Stimulated activated CD8-positive, alpha-beta memory T cell treated with anti-CD3 and anti-CD28 coated beads, Interleukin-15, amount 100 ng/mL, for 48 hours (primary cell): ENCODE measurements at regions not wholly inside any gene's neighbourhood (a gene's known extent, or its start where the extent isn't known, plus 50 kb on each side); places are given as distances from the start of the nearest gene placed in this dataset.
"Not testable (repeated sequence)": the region's sequence is repeated elsewhere in the genome, so short reads cannot be mapped to it uniquely, and the experiment has no call there.

Experiments
- DNase-seq, 2 donors: peaks; one replicate each; pipeline ENCODE4 v3.0.0-alpha.2; 2020; ENCODE audit warnings: low read depth in 2 of 2

DNA sequence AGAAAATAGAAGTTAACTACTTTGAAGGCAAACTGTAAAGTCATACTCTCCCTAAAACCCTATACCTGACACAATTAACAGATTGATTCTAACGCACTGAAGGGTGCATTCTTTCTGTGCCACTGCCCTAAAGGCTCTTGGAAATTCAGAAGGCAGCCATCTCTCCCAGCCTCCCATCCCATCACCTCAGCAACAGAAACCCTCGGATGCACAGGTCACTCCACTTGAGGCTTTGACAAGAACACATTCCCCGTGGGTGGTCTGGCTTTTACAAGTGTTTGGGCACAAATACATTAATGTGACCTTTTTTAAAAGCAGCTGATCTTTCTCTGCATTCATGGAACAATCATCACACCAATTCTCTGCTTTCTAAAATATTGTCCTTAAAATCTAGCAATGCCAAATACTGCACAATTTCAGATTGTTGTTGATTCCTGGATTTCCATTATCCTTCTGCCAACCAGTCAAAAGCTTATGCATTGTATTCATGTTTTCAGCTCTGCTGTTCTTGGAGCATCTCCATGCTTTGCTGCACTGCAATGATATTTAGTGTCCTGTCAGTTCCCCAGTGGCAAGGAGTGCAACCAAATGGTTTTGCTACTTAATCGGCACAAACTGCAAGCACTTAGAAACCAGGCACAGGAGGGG lies 175.6 kb downstream of the TMEM161B start:
- DNase-seq, result no peak

DNA sequence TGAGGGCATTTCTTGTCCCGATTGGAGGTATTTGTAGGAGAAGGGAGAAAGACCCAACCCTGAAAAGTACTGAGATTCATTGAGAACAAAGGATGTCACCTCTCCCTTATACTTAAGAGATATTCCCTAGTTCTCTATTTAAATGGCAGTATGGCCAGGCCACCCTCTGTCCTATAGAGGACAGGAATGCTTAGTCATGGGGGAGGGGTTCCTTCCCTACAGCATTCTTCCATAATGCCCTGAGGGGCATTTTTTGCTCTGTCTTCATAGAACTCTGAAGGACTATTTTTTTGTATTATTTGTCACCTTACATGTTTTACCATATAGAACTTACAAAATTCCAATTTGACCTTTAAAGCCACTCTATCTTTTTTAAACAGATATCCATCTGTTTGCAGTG lies 176.3 kb downstream of the TMEM161B start:
- DNase-seq, result no peak

DNA sequence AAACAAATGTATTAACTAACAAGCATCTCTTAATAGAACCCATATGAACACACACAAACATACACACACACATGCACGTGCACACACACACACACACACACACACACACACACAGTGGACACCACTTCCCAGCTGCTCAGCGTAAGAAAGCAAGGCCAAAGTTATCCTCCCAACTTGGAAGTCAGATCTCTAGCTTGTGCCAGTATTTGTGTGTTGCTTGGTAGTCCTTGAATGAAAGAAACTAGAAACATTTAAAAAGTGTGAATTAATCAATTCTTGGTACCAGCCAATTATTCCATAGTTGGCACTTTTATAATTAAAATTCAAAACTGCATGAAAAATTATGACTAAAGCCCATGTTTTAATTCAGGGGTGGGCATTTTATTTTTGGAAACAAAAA lies 178.1 kb downstream of the TMEM161B start:
- no peak for DNase-seq

DNA sequence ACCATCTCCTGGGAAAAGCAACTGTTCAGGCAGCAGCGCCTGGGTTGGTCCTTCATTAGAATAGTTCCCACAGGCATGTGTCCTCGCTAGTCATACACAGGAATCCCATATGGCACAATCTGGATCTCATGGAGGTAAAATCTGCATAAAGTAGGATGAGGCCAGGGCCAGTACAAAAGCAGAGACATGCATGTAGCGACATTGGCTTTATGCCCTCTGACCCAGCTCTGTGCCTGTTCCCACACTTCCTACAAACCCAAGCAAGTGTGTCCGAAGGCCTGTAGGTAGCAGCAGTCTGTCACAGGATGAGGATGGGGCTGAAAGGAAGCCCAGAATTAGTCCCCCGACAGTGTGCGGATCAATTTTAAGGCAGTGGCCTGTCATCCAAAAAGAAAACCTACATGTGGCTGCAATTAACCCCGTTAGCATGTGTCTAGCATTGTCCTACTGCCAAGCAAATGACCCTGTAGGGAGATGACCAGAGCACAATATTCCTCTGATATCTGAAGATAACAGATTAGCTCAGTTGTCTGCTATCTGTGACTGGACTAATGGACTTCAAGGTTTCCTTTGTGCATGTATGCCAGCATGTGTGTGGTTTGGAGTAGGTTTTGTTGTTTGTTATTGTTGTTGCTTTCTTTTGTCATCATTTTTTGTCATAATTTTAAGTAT lies 178.8 kb downstream of the TMEM161B start:
- no peak for DNase-seq

DNA sequence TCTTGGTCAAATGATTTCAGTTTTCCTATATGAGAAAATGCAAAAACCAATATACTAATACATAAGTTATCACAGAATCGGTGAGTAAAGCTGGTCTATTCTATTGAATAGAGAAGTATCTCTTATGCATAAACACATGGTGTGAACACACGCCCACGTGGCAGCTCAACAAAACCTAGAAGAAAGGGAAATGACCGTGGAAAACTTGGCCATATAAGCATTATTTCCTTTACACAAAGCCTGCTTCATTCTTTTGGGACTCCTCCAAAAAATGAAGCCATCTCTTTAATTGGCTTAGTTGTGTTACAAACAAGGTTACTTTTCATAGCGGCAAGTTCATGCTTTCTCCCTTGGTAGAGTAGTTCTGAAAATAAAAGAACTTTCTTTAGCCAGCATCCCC lies 183.2 kb downstream of the TMEM161B start:
- no peak for DNase-seq

DNA sequence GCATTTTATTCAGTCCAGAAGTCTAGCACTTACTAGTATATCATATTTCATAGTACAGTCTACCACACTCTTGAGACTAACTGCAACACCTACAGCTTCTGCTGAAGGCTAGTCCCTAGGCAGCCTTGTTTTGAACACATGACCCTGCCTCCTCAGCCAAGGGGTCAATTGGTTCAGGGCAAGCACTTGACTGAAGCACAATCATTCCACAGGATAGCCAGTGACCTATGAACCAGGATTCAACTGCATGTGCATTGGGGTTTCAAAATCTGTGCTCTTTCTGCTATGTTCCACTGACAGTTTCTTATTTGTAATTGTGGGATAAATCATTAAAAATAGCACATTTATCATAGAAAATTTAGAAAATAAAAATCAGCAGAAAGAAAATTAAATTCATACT lies 186.8 kb downstream of the TMEM161B start:
- DNase-seq, result no peak

DNA sequence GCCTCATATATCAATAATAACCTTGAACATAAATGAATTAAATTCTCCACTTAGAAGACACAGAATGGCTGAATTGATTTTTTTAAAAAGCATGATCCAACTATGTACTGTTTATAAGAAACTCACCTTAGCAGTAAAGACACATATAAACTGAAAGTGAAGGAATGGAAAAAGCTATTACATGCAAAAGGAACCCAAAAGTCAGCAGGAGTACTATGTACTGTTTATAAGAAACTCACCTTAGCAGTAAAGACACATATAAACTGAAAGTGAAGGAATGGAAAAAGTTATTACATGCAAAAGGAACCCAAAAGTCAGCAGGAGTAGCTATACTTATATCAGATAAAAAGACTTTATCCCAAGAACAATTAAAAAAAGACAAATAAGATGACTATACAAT lies 204.8 kb downstream of the TMEM161B start:
- DNase-seq, result no peak

DNA sequence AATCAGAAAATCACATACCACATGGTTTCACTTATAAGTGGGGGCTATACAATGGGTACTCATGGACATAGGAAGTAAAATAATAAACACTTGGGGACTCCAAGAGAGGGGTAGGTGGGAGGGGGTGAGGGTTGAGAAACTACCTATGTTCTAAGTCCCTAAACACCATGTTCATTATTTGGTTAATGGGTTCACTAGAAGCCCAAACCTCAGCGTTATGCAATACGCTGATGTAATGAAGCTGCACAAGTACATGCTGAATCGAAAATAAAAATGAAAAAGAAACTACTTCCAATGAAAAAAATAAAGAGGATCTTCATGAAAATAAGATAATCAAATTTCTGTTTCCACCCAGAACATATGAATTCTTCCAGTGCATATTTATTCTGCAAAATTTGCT lies 208.5 kb downstream of the TMEM161B start:
- DNase-seq, result no peak

DNA sequence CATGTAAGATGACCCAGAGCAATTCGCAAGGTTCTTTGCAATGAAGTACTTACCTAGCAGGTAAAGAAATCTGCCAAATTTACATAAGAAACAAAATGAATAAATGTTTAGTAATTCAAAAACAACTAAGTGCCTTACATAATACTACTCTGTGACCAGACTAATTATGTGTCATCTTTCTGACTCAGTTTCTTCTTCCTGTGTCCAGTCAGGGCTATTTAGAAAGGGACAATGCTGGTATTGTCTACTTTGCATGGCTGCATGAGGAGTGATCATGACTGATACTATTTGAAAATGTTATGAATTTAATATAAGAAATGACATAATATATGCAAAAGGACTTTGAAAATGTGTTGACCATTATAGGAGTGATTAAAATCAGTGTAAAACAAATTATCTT lies 210.0 kb downstream of the TMEM161B start:
- DNase-seq, result no peak

DNA sequence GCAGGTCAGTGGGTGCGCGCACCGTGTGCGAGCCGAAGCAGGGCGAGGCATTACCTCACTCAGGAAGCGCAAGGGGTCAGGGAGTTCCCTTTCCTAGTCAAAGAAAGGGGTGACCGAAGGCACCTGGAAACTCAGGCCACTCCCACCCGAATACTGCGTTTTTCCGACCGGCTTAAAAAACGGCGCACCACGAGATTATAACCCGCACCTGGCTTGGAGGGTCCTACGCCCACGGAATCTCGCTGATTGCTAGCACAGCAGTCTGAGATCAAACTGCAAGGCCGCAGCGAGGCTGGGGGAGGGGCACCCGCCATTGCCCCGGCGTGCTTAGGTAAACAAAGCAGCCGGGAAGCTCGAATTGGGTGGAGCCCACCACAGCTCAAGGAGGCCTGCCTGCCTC lies 216.2 kb downstream of the TMEM161B start:
- DNase-seq, result not testable (repeated sequence)

DNA sequence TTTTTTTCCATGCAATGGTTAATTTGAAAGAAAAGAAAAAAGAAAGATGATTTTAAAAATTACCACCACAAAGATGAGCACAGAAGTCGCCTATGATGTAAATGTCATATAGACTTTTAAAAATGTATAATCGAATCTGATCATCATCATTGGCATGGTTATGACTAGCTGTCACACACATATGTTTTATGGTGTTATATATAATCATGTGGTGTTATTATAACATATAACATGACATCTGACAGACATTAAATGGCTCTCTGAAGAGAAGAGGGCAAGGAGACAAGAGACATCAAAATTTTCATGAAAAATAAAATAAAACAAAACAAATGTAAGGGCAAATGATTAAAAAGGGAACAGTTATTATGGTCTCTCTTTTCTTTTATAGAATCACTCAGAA lies 217.5 kb downstream of the TMEM161B start:
- no peak for DNase-seq

DNA sequence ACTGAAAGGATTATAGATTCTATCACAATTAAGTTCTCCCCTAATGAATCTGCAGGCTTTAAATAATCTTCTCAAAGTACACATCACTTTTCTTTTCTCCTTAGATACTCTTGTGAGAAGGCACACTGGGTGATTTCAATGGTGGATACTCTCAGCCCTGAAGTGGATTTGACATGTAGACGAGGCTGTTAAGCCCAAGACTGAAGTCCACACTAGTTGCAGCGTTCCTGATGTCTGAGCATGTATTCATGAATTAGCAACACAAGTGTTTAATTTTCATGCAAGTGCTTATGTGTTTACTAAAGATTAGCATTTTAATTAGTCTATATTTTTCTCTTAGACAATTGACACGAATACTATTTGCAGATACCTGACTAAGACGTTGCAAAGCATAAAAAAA lies 218.9 kb downstream of the TMEM161B start:
- no peak for DNase-seq

DNA sequence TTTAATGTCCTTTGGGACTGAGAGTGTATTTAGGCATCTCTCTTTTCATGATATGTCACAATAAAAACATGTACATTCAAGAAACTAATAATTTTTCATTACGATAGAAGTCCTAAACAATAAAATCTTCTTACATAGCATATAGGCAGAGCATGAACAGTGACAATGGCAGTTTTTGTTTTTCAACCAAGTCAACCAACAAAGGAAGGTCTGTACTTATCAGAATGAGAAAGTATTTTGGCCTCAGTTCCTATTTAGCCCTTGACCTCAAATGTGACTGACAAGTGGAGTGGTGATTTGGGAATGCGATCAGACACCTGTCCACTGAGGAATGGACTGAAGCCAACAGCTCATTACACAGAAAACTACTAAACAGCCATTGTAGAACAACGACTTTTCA lies 219.5 kb downstream of the TMEM161B start:
- DNase-seq, result no peak

DNA sequence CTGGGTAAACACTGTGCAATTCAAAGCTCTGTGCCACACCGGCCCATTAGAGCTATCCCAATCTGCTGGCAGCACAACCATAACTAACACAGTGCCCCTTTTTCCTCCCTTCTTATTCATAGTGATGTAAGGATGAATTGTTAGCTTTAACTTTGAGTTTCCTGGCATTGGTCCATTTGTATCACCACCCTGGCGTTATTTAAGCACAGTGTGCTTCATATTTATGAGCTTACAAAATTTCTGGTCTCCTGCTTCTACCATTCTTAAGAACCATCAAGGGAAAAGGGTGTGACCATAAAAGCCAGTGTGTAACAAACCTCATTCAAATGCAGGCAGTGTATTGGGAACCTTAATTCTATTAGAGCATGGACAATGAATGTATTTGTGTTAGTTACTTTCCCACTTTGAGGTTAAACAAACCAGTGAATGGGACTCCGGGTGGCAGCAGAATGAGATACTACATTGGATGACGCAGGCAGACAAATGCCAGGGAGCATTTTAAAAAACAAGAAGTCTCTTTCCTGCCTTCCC lies 222.6 kb downstream of the TMEM161B start:
- no peak for DNase-seq

DNA sequence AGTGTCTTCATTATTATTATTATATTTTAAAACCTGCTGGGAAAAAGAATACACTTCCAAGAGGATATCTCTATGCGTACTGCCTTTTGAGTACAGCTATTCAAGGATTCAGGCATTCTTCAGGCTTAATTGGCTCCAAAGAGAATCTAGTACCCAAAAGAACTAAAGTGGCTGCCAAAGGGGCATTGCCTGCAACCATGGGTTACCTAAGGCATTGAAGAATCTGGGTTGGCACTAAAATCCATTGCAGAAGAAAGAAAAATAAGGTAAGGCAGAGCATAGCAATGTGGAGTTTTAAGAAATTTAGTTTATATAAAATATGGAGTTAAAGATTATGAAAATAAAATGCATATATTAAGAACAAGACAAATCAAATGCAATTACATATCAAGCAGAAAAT lies 223.5 kb downstream of the TMEM161B start:
- no peak for DNase-seq

DNA sequence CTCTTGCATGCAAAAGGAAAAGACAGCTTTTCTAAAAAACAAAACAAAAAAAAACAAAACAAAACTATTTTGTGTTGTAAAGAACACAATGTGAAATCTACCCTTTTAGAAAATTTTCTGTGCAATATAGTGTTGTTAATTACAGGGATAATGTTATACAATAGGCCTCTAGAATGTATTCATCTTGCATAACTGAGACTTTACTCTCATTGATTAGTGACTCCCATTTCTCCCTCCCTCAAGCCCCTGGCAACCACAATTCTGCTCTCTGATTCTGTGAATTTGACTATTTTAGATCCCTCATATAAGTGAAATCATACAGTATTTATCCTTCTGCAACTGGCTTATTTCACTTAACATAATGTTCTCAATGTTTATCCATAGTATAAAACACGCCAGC lies 234.1 kb downstream of the TMEM161B start:
- DNase-seq, result no peak

DNA sequence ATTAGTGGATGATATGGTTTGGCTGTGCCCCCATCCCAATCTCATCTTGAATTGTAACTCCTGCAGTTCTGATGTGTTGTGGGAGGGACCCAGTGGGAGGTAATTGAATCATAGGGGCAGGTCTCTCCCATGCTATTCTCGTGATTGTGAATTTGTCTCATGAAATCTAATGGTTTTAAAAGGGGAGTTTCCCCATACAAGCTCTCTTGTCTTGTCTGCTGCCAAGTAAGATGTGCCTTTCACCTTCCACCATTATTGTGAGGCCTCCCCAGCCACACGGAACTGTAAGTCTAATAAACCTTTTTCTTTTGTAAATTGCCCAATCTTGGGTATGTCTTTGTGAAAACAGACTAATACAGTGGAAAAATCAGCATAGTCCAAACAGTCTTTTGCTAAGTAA lies 235.5 kb downstream of the TMEM161B start:
- no peak for DNase-seq

DNA sequence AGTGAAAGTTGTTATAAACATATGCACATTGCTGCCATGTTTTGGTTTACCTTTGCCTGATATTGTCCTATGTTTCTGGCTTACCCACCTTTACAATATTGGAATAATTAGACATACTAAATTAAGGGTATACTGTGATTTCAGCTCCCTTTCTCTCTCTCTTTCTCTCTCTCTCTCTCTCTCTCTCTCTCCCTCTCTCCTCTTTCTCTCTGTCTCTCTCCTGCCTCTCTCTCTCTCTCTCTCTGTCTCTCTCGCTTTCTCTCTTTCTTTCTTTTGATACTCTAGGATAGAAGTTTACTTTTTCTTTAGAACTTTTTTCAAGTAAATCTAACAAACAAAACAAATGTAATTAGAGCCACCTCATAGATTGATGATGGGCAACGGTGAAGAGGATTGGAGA lies 239.6 kb downstream of the TMEM161B start:
- DNase-seq, result no peak

DNA sequence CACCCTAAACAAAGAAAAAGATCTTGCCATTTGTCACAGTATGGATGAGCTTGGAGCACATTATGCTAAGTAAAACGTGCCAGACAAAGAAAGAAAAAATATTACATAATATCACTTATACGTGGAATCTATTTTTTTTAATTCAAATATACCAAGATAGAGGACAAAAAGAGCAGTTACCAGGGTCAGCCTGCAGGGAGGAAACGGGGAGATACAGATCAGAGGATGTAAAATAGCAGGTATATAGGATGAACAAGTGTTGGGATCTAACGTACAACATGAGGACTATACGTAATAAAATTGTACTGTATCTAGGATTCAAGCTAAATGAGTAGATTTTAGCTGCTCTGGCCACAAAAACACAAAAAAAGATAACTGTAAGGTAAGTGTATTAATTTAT lies 247.5 kb downstream of the TMEM161B start:
- DNase-seq, result no peak

DNA sequence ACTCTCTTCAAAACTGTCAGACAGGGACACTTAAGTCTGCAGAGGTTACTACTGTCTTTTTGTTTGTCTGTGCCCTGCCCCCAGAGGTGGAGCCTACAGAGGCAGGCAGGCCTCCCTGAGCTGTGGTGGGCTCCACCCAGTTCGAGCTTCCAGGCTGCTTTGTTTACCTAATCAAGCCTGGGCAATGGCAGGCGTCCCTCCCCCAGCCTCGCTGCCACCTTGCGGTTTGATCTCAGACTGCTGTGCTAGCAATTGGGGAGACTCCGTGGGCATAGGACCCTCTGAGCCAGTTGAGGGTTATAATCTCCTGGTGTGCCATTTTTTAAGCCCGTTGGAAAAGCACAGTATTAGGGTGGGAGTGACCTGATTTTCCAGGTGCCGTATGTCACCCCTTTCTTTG lies 253.7 kb downstream of the TMEM161B start:
- DNase-seq, result not testable (repeated sequence)

DNA sequence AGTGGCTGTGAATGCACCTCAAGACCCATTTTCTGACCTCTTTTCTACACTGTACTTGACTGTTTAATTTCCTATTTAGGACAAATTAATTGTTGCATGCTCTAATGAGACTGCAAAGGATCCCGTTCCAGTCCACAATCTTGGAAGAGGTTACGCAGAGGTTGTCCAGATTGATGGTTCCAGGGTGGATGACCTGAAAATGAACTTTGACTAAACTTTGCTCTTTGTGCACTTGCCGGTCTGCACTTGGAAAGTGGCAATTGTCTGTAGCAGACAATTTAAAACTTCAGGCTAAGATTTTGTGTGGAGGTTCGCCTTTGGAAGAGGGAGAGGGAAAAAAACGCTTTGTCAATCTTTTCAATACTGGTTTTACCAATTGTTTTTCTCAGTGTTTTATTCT lies 267.8 kb downstream of the TMEM161B start:
- DNase-seq, result no peak

DNA sequence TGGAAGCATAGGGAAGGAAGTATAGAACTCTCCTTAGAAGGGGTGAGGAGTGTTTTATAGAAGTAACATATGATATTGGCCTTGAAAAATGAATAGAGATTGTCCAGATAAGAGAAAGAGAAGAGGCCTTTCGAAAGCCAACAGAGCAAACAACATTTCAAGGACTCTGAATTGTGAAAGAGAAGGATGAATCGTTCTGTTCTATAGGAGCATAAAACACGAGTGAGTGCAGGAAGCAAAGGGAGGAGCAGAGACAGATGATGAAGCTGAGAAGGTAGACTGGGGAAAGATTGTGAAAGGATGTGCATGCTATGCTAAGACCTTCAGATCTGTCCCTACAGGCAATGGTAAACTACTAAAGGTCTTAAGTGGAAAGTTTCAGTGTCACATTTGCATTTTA lies 271.0 kb downstream of the TMEM161B start:
- no peak for DNase-seq

DNA sequence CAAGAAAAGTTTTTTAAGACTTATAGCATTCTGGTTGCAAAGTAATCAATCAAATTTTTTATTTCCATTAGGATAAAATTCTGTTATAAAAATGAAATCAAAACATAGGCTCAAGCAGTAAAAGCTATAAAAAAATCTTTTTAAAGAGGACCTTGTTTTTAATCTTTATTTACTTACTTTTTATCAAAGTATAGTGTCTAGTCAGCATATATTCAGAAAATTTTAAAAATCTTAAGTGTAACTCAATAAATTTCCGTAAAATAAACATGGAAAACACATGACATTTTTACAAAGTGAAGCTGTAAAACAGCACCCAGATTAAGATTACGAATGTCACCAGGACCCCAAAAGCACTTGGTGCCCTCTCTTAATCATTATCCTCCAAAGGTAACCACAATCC lies 302.4 kb downstream of the TMEM161B start:
- no peak for DNase-seq

DNA sequence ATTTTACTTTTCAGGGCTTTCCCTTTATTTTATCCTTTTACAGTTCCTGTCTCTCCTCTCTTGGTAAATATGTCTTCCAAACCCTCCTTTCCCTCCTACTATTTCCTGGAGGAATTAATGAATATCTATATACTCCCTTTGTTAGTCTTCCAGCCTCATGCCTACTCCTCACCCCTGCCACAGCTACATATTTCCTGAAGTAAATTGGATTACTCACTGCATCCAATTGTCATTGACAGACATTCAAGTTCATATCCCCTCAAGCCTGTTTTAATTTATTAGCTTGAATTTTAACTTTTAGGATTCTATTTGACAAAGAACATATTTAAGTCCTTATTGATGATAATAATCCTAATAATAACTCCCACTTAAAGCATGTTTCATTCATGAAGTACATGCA lies 314.5 kb downstream of the TMEM161B start:
- no peak for DNase-seq
